Activated CD4-positive, CD25-positive, alpha-beta regulatory T cell (primary cell): ENCODE measurements at regions not wholly inside any gene's neighbourhood (a gene's known extent, or its start where the extent isn't known, plus 50 kb on each side); places are given as distances from the start of the nearest gene placed in this dataset.
"Not testable (repeated sequence)": the region's sequence is repeated elsewhere in the genome, so short reads cannot be mapped to it uniquely, and the experiment has no call there.

Source experiments
- DNase-seq, 4 experiments: peaks; one replicate each; lab custom pipeline; 2025; lab: John Stamatoyannopoulos, UW

GRCh38 chr2:147607379-147607778 is 237.4 kb upstream of the ACVR2A start:
- no peak for DNase-seq

DNA sequence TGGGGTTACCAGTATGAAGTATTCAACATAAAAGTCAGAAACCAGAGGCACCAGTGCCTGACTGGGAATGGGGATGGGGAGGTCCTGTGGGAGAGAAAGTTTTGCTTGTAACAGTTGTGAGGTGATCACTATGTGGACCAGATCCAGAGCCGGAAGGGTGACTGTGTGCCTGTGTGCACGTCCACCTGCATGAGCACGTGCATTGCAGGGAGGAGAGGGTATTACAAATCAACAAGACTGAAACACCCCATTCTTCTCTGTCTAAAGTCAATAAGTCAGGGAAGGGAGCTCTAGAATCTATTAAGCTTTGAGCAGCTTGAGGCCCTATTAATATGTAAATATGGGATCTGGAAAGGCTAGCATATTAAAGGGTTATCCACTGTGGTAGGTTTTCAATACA is 241.0 kb upstream of the ACVR2A start:
- DNase-seq = no peak

DNA sequence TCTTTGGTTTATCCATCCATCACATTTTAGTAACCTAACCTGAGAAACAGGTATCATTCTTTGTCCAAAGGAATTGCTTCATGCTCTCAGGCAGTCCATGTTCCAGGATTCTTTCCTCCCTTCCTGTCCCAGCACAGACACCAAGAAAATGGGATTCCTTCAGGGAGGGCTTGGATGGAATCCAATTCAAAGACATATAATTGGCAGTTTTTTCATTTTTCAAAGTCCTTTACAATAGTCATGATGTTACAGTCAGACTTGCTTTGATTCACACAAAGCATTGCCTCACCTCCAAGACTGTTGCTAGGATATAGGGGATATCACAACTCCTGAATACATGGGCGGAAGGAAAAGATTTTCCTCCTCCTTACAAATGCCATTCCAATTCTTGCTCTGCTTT is 241.4 kb upstream of the ACVR2A start:
- DNase-seq = no peak

GRCh38 chr2:147600646-147601045 is 244.2 kb upstream of the ACVR2A start:
- no peak for DNase-seq

DNA sequence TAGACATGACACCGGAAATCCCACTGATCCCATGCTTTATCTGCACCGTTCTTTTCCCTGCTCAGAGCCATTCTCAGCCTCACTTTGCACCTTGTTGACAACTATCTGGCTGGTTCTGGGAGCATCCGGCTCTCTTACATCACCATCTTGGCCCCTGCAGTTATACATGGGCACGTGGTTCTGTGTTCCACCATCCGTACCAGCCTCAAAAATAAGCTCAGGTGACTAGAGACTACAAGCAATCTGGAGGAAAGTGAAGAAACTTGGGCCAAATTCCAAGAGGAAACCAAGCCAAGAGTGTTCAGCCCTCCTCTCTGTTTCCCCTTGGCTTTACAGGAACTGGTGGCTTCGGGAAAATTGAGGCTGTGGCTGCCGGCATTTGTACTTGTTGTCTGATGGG is 244.6 kb upstream of the ACVR2A start:
- DNase-seq = no peak

DNA sequence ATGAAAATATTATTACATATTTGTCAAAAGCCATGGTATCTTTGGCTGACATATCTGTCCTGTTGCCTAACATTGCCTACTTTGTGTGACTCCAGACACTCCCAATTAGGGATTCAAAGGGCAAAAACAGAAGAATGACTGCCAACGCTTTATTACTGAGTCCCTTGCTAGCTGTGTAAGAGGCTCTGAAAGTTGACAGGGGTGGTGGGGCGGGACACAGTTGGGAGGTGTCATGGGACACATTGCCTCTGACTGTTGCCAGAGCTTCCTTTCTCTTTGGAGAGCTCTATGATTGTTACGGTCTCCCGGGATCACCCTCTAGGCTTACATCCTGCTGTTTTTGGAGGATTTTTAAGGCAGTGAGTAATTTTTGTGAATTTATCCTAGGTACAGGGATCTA is 249.6 kb upstream of the ACVR2A start:
- DNase-seq = no peak

- no peak for DNase-seq
Observed at GRCh38 chr2:147594038-147594437, 250.8 kb upstream of the ACVR2A start.

GRCh38 chr2:147592784-147593183 is 252.0 kb upstream of the ACVR2A start:
- DNase-seq = not testable (repeated sequence)

GRCh38 chr2:147589127-147589526 is 255.7 kb upstream of the ACVR2A start:
- no peak for DNase-seq

- DNase-seq = no peak
Observed at GRCh38 chr2:147588191-147588590, 256.6 kb upstream of the ACVR2A start.

DNA sequence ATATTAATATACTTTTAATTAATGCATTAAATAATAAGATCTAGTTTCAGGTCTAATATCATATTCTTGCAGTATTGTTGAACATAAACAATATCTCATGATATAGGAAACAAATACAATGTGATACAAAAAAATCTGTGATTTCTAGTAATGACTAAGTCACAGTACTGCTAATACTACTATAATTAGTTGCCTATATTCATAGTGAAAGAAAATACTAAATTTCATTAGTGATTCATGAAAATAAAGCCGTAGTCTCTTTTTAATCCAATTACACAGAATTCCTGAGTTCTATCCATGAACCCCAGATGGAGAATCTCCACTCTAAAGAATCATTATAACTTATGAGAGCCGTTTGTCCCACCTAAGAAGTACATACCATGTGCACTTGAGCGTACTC is 266.3 kb upstream of the ACVR2A start:
- no peak for DNase-seq

- DNase-seq = no peak
Observed at GRCh38 chr2:147577998-147578380, 266.8 kb upstream of the ACVR2A start.

DNA sequence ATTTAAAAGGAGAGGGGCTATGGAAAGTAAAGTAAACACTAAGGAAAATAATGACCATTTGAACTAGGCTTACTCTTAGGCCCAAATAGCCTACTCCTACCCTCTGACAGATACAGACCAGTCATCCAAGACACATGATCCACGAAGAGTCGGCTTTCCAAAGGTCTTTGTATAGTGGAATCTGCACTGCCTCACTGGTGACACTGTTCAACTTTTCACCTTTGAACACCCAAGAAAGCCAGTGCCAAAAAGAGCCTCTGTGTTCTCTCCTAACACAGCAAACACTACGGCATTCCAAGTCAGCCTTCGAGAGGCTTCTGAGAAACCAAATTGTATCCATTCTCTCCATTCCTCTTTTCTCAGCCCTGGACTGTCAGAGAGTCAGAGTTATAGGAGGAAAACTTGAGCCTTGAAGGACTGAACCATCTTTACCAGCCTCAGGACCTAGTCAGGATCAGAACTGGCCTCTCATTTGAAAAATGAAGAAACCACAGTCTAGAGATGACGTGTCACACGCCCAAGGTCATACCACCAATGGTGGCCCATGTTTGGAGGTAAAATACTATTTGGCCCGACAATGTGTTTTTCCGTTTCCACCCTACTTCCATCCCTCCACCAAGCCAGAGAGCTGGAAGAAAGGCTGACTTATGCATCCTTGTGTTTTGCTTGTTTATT is 267.4 kb upstream of the ACVR2A start:
- DNase-seq = no peak

DNA sequence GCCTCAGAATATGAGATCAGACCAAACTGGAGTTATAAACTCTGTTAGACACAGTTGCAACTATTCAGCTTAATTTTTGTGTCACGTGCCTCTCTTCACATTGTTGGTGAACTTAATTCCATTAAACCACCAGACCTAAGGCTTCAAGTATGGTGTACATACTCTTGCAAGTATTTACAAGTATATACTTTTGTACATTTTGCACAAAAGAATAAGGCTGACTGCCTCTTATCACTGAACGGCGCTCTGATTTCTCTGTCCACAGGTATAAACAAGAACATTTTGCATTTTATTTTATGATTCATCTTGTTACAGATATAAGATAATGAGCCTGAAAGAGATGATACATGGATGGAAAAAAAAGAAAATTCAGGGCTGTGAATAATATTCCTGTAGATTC is 269.7 kb upstream of the ACVR2A start:
- DNase-seq = no peak

GRCh38 chr2:147572622-147573021 is 272.2 kb upstream of the ACVR2A start:
- DNase-seq = no peak

- no peak for DNase-seq
Observed at GRCh38 chr2:147569426-147569825, 275.4 kb upstream of the ACVR2A start.

- no peak for DNase-seq
Observed at GRCh38 chr2:147568109-147568508, 276.7 kb upstream of the ACVR2A start.

DNA sequence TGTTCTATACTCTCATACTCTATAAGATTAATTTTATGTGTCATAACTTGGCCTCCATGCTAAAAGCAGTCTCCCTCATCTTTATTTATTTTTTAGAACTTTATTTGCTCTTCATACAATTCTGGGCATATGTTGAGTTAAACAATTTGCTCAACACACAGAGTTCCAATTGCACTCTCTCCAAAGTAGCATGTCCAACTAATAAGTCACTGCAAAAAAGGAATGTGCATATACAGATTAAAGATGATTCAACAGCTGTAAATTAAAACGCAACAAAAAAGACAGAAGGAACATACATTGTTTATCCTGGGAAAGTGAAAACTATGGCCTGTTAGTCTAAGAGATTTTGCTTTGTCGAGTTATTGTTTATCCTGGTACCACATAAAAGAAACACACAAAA is 277.7 kb upstream of the ACVR2A start:
- no peak for DNase-seq

DNA sequence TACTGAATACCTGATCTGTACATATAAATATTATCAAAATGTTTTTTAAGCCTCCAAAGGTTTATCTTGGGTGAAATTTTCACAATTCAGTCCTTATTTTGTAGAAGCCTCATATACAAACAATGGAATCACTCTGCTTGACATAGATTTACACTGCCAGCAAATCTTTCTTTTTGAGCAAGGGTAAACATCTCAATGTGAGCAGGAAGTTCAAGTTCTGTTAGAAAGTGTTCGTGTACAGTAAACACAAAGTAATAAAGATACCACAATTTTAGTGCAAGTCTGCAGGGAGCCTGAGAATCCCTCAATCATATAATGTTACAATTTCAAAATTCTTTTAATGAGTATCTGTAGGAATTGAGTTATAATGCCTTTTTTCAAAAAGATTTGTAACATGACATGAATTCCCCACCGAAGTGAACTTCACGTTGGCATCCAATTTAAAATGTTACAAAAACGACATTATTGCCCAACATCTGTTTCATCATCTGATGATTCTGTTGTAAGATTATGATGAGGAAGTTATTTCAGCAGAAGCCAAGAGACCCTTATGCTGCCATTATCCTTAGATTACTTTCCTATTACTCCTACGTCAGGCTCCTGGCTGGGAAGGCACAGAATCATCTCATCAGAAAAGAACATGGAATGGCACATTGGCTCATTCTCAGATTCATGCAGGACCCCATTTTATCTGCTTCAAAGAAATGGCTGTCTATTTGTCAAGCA is 283.9 kb upstream of the ACVR2A start:
- no peak for DNase-seq

DNA sequence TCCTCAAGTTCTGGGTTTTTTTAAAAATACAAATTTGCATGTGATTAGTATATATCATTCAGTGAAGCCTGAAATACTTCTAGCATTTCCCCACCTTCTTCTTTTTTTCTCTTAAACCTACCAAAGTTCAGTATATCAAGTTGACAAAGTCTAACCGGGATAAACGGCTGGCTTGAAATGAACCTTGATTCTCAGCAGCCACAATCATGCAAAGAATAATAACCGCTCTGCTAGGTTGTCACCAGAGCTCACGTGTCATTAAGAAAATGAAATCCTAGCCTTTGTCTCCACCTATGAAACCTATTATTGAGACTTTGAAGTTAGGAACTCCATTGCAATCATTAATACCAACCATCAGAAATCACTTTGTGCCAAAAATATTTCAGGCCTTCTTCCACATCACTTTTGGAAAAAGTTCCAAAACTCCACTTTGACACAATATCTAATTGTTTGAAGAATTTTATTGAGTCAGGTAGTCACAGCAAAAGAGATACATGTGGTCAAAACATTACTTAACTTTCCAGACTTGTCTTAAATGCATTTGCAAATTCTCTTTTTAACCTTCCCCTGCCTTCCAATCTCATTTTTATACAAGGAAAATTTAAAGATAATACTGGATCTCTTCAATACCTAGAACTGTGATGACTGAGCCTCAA is 285.6 kb upstream of the ACVR2A start:
- no peak for DNase-seq

- DNase-seq = no peak
Observed at GRCh38 chr2:147558620-147559019, 286.2 kb upstream of the ACVR2A start.

GRCh38 chr2:147554521-147555107 is 290.2 kb upstream of the ACVR2A start:
- no peak for DNase-seq

DNA sequence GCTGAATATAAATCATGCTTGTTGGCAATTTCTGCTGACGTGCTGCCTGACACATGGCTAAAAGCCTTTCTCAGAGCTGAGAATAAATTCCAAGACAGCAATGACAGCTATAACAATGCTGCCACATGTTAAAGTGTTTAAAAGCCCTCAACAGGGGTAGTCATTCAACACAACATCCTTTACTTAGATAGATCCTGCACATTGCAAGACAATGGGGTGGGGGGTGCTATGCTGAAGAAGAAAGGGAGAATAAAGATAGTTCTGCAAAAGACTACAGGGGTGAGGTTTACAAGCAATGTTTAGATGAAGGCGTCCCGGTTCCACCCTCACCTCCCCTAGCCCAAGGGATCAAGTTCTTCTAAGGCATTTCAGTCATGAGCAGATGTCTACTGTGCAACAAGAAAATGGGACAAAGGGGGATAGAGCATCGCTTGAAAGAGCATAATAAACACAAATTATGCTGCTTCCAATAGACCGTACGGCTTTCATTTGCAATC is 291.0 kb upstream of the ACVR2A start:
- DNase-seq = no peak
